Neuronal stem cell (in vitro differentiated cells): ENCODE measurements at regions not wholly inside any gene's neighbourhood (a gene's known extent, or its start where the extent isn't known, plus 50 kb on each side); places are given as distances from the start of the nearest gene placed in this dataset.

Experiments used
- DNase-seq: peaks from one replicate; pipeline ENCODE4 v3.0.0-alpha.2; 2013; ENCODE audit warnings: low spot score
- H2AFZ ChIP-seq: one replicate; pipeline ENCODE4 v1.6.1; 2013; ENCODE audit warnings: mild to moderate bottlenecking, low read length, inconsistent platforms
- H2AK5ac ChIP-seq: 2 replicates; pipeline ENCODE4 v1.6.1; 2013; ENCODE audit warnings: low read depth, mild to moderate bottlenecking, inconsistent platforms, low read length, moderate library complexity, mixed read lengths
- H2BK120ac ChIP-seq: 2 replicates; pipeline ENCODE4 v1.6.1; 2013; ENCODE audit warnings: low read depth, mild to moderate bottlenecking, inconsistent platforms, low read length, moderate library complexity, mixed read lengths
- H2BK12ac ChIP-seq: one replicate; pipeline ENCODE4 v1.6.1; 2013; ENCODE audit warnings: low read length, inconsistent platforms
- H2BK15ac ChIP-seq: 2 replicates; pipeline ENCODE4 v1.6.1; 2013; ENCODE audit warnings: mild to moderate bottlenecking, low read length, inconsistent platforms, mixed read lengths
- H2BK5ac ChIP-seq: one replicate; pipeline ENCODE4 v1.6.1; 2013; ENCODE audit warnings: inconsistent platforms, mild to moderate bottlenecking, low read length, moderate library complexity
- H3K14ac ChIP-seq: one replicate; pipeline ENCODE4 v1.6.1; 2013; ENCODE audit warnings: low read length, inconsistent platforms
- H3K18ac ChIP-seq: 2 replicates; pipeline ENCODE4 v1.6.1; 2013; ENCODE audit warnings: low read length, inconsistent platforms
- H3K23ac ChIP-seq: 2 replicates; pipeline ENCODE4 v1.6.1; 2013; ENCODE audit warnings: low read depth, mild to moderate bottlenecking, mixed read lengths, low read length, inconsistent platforms; ENCODE audit not compliant: poor library complexity
- H3K27ac ChIP-seq: replicated peaks from 3 replicates; pipeline ENCODE4 v1.5.1; 2013; ENCODE audit warnings: low read length, inconsistent platforms
- H3K27me3 ChIP-seq, 3 experiments: 2 replicates each; pipeline ENCODE4 v1.6.1; 2013; ENCODE audit warnings: low read length in 3 of 3, mild to moderate bottlenecking in 2 of 3, inconsistent platforms in 1 of 3, low read depth in 1 of 3, mixed read lengths in 1 of 3, moderate library complexity in 1 of 3; ENCODE audit not compliant: control insufficient read depth in 3 of 3, insufficient read depth in 3 of 3
- H3K36me3 ChIP-seq, 2 donors: replicated peaks in 1 of 2; 2 replicates each; pipeline ENCODE4 v1.6.1; 2013; ENCODE audit warnings: low read length in 2 of 2; ENCODE audit not compliant: control insufficient read depth in 2 of 2, insufficient read depth in 2 of 2
- H3K4ac ChIP-seq: 2 replicates; pipeline ENCODE4 v1.6.1; 2013; ENCODE audit warnings: inconsistent platforms, mild to moderate bottlenecking, low read length, moderate library complexity
- H3K4me1 ChIP-seq, 2 donors: 1 replicate in 1 of 2; 2 replicates in 1 of 2; pipeline ENCODE4 v1.6.1; 2013; ENCODE audit warnings: low read length in 2 of 2, low read depth in 1 of 2; ENCODE audit not compliant: control insufficient read depth in 2 of 2, insufficient read depth in 1 of 2
- H3K4me2 ChIP-seq: one replicate; pipeline ENCODE4 v1.6.1; 2013; ENCODE audit warnings: mild to moderate bottlenecking, low read length, inconsistent platforms; ENCODE audit not compliant: insufficient read depth, poor library complexity, severe bottlenecking
- H3K4me3 ChIP-seq, 2 donors: 2 replicates each; pipeline ENCODE4 v1.5.1; 2013; ENCODE audit warnings: low read length in 2 of 2, mild to moderate bottlenecking in 2 of 2, inconsistent platforms in 1 of 2, moderate library complexity in 1 of 2
- H3K79me1 ChIP-seq: one replicate; pipeline ENCODE4 v1.6.1; 2013; ENCODE audit warnings: low read depth, mild to moderate bottlenecking, inconsistent platforms, low read length, moderate library complexity
- H3K9ac ChIP-seq: one replicate; pipeline ENCODE4 v1.6.1; 2013; ENCODE audit warnings: mild to moderate bottlenecking, low read depth, low read length, inconsistent platforms; ENCODE audit not compliant: poor library complexity
- H3K9me3 ChIP-seq, 2 donors: replicated peaks in 1 of 2; 2 replicates each; pipeline versions ENCODE3 to v1.6.1; 2013; ENCODE audit warnings: low read length in 2 of 2, mild to moderate bottlenecking in 2 of 2, inconsistent platforms in 1 of 2, low read depth in 1 of 2, mixed read lengths in 1 of 2, moderate library complexity in 1 of 2; ENCODE audit not compliant: control insufficient read depth in 2 of 2, insufficient read depth in 1 of 2
- H4K8ac ChIP-seq: one replicate; pipeline ENCODE4 v1.6.1; 2013; ENCODE audit warnings: low read depth, mild to moderate bottlenecking, inconsistent platforms, low read length, moderate library complexity
- H4K91ac ChIP-seq: one replicate; pipeline ENCODE4 v1.6.1; 2013; ENCODE audit warnings: low read length, low read depth, mild to moderate bottlenecking, inconsistent platforms; ENCODE audit not compliant: poor library complexity
- WGBS, 2 donors: extraction: QIAGEN DNeasy Blood & Tissue Kit; methylation state at CpG; one replicate each; pipeline ENCODE4 v1.1.7; 2013; ENCODE audit warnings: missing lambda C conversion rate in 2 of 2, mixed read lengths in 1 of 2; ENCODE audit not compliant: insufficient read length in 2 of 2, insufficient replicate concordance in 1 of 2; ENCODE audit errors: extremely low coverage in 2 of 2; 5-methylcytosine and 5-hydroxymethylcytosine counted together

DNA sequence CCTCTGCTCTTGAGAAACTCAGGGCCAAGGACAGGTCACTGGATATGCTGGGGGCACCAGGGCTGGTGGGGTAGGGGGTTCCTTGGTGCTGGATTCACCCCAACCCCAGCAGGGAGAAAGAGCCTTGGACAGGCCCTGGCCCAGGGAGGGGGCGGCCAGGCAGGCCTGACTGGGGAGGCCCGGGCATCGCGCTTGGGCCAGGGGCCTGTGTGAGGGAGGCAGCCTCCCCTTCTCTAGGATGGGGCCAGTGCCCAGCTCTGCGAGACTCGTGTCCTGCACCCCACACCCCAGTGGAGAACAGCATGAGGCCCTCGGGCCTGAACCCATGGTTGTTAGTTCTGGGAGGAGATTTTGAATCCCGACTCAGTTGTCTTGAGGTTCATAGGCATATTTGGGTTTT is 217.1 kb downstream of the ZNF248 start:
- H3K18ac ChIP-seq, result no peak overlapping the region
- no peak overlapping the region for H3K23ac ChIP-seq
- H2AFZ ChIP-seq, result no peak overlapping the region
- H2BK12ac ChIP-seq, result no peak overlapping the region
- H3K4me1 ChIP-seq, result no peaks in the 10 kb centered on the region
- no CpG with 5 or more reads among the region's 8 CpGs for WGBS, 2 donors
- H2AK5ac ChIP-seq, result no peak overlapping the region
- no peak overlapping the region for H3K4ac ChIP-seq
- no peak overlapping the region for H3K9ac ChIP-seq
- H3K36me3 ChIP-seq, result no peaks in the 10 kb centered on the region
- no peak overlapping the region for H3K4me3 ChIP-seq
- no peak overlapping the region for H4K8ac ChIP-seq
- no peak overlapping the region for H3K14ac ChIP-seq
- no peak overlapping the region for H3K4me2 ChIP-seq
- no peak for DNase-seq
- H3K27ac ChIP-seq, result no peak overlapping the region
- peaks cover 0 to 25% of the 10 kb centered on the region in 2 donors for H3K9me3 ChIP-seq
- no peaks in the 10 kb centered on the region for H3K27me3 ChIP-seq
- H4K91ac ChIP-seq, result no peak overlapping the region
- no peak overlapping the region for H2BK120ac ChIP-seq
- H2BK5ac ChIP-seq, result no peak overlapping the region
- H2BK15ac ChIP-seq, result no peak overlapping the region
- H3K79me1 ChIP-seq, result no peaks in the 10 kb centered on the region

GRCh38 chr10:37639200-37639599 is 218.2 kb downstream of the ZNF248 start:
- Histone ChIP-seq H2BK12ac (no peak overlapping the region), H3K9ac (no peak overlapping the region), H2AFZ (no peak overlapping the region), H3K4me1 (no peaks in the 10 kb centered on the region), H3K9me3 (peaks cover 0 to 33% of the 10 kb centered on the region in 2 donors), H4K8ac (no peak overlapping the region), H3K36me3 (no peaks in the 10 kb centered on the region), H3K18ac (no peak overlapping the region), H3K23ac (no peak overlapping the region), H3K4me2 (no peak overlapping the region), H3K79me1 (no peaks in the 10 kb centered on the region), H2BK15ac (no peak overlapping the region), H3K14ac (no peak overlapping the region), H2AK5ac (no peak overlapping the region), H3K4me3 (no peak overlapping the region), H2BK120ac (no peak overlapping the region), H2BK5ac (no peak overlapping the region), H3K4ac (no peak overlapping the region), H4K91ac (no peak overlapping the region), H3K27ac (no peak overlapping the region), H3K27me3 (no peaks in the 10 kb centered on the region)
- DNase-seq, result no peak
- WGBS, 2 donors, result no CpG with 5 or more reads among the region's 5 CpGs

DNA sequence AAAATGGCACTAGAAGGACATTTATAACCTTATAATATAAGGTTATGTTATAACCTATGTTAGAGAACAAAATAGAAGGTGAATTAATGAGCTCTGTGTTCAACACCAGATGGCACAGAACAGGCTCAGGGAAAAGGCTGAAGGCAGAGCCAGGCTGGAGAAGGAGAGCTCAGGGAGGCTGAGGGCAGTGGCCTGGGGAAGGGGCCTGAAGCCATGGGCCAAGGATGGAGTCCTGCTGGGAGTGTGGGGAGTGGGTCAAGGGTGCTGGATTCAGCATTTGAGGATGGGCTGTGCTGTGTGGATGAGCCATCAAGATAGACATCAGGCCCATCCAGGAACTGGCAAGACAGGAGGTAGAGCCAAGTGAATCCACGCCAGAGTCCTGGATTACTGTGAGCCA is 218.8 kb downstream of the ZNF248 start:
- Histone ChIP-seq H2AK5ac (no peak overlapping the region), H3K4ac (no peak overlapping the region), H3K27me3 (no peaks in the 10 kb centered on the region), H2BK5ac (no peak overlapping the region), H3K14ac (no peak overlapping the region), H2BK15ac (no peak overlapping the region), H3K4me2 (no peak overlapping the region), H3K27ac (no peak overlapping the region), H3K9me3 (peaks cover 0 to 37% of the 10 kb centered on the region in 2 donors), H3K4me3 (peak overlapping the region in 1 of 2 donors; percentile 4), H3K18ac (no peak overlapping the region), H4K91ac (no peak overlapping the region), H2BK12ac (no peak overlapping the region), H4K8ac (no peak overlapping the region), H2BK120ac (no peak overlapping the region), H3K36me3 (no peaks in the 10 kb centered on the region), H3K79me1 (no peaks in the 10 kb centered on the region), H2AFZ (no peak overlapping the region), H3K4me1 (no peaks in the 10 kb centered on the region), H3K23ac (no peak overlapping the region), H3K9ac (no peak overlapping the region)
- no peak for DNase-seq
- no CpG with 5 or more reads among the region's 1 CpG for WGBS, 2 donors

DNA sequence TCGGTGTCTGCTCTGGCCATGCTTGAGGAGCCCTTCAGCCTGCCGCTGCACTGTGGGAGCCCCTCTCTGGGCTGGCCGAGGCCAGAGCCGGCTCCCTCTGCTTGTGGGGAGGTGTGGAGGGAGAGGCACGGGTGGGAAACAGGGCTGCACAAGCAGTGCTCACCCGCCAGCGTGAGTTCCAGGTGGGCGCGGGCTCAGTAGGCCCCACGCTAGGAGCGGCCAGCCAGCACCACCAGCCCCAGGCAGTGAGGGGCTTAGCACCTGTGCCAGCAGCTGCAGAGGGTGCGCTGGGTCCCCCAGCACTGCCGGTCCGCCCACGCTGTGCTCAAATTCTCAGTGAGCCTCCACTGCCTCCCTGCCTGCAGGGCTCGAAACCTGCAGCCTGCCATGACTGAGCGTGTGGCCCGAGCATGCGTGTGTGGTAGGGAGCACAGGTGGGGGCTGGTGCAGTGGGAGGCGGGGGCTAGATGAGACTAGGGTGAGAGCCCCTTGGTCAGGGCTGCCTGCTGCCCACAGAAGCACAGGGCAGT is 223.0 kb downstream of the ZNF248 start:
- H3K14ac ChIP-seq, result no peak overlapping the region
- peaks cover 0 to 31% of the 10 kb centered on the region in 2 donors for H3K9me3 ChIP-seq
- no peaks in the 10 kb centered on the region for H3K36me3 ChIP-seq
- H3K27me3 ChIP-seq, result no peaks in the 10 kb centered on the region
- H3K4me3 ChIP-seq, result peak overlapping the region in 1 of 2 donors; percentile 30
- H3K4me1 ChIP-seq, result no peaks in the 10 kb centered on the region
- no peak overlapping the region for H3K27ac ChIP-seq
- no peak overlapping the region for H2BK12ac ChIP-seq
- DNase-seq, result no peak
- no CpG with 5 or more reads among the region's 20 CpGs for WGBS, 2 donors
- no peak overlapping the region for H3K9ac ChIP-seq
- no peak overlapping the region for H2BK120ac ChIP-seq
- no peaks in the 10 kb centered on the region for H3K79me1 ChIP-seq
- H2AFZ ChIP-seq, result no peak overlapping the region
- H2BK15ac ChIP-seq, result no peak overlapping the region
- no peak overlapping the region for H3K4me2 ChIP-seq
- peak overlapping the region; percentile 86 for H4K8ac ChIP-seq
- no peak overlapping the region for H3K18ac ChIP-seq
- no peak overlapping the region for H3K4ac ChIP-seq
- H3K23ac ChIP-seq, result peak overlapping the region; percentile 80
- H4K91ac ChIP-seq, result no peak overlapping the region
- H2AK5ac ChIP-seq, result no peak overlapping the region
- H2BK5ac ChIP-seq, result no peak overlapping the region
